AG09309 (cell line): ENCODE measurements at regions not wholly inside any gene's neighbourhood (a gene's known extent, or its start where the extent isn't known, plus 50 kb on each side); places are given as distances from the start of the nearest gene placed in this dataset.

Experiments
- DNase-seq: peaks from one replicate; pipeline ENCODE4 v3.0.0-alpha.2; 2010; ENCODE audit warnings: low read depth
- H3K4me3 ChIP-seq: 2 replicates; pipeline ENCODE4 v1.5.1; 2011; ENCODE audit warnings: mild to moderate bottlenecking, low read depth, low read length, moderate library complexity; ENCODE audit not compliant: control insufficient read depth
- TF ChIP-seq, protein P1 (sequence below): IDR thresholded peaks from 2 replicates; pipeline ENCODE4 v1.5.1; 2011; ENCODE audit warnings: mild to moderate bottlenecking, low read depth, low read length, inconsistent platforms; ENCODE audit not compliant: insufficient read depth, control insufficient read depth; ENCODE audit errors: missing control alignments

DNA sequence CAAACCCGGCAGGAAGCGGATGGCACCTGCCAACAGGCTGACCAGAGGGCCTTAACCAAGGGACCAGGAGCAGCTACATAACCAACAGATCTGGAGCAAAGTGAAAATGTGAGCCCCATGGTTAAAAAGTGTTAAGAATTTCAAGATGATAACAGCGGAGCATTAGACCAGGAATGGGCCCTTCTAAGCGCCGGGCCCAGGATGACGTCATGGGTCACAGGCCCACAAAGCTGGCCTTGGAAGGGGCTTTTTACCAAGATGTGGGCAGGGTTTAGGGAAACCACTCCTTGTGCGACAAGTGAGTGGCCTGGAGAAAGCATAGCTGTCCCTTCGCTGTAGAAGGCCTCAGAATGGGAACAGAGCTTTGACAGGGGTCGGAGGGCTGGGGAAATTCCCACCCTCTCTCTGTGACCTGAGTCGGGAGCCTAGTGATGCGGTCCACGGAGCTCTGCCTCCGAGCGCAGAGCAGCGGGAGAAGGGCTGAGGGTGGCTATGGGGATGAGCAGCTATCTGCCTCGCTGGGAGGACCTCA, 84.4 kb upstream of the RPL38 start:
- TF ChIP-seq, protein P1, sequence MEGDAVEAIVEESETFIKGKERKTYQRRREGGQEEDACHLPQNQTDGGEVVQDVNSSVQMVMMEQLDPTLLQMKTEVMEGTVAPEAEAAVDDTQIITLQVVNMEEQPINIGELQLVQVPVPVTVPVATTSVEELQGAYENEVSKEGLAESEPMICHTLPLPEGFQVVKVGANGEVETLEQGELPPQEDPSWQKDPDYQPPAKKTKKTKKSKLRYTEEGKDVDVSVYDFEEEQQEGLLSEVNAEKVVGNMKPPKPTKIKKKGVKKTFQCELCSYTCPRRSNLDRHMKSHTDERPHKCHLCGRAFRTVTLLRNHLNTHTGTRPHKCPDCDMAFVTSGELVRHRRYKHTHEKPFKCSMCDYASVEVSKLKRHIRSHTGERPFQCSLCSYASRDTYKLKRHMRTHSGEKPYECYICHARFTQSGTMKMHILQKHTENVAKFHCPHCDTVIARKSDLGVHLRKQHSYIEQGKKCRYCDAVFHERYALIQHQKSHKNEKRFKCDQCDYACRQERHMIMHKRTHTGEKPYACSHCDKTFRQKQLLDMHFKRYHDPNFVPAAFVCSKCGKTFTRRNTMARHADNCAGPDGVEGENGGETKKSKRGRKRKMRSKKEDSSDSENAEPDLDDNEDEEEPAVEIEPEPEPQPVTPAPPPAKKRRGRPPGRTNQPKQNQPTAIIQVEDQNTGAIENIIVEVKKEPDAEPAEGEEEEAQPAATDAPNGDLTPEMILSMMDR: no peak
- no peak for DNase-seq
- H3K4me3 ChIP-seq: no peak overlapping the region

DNA sequence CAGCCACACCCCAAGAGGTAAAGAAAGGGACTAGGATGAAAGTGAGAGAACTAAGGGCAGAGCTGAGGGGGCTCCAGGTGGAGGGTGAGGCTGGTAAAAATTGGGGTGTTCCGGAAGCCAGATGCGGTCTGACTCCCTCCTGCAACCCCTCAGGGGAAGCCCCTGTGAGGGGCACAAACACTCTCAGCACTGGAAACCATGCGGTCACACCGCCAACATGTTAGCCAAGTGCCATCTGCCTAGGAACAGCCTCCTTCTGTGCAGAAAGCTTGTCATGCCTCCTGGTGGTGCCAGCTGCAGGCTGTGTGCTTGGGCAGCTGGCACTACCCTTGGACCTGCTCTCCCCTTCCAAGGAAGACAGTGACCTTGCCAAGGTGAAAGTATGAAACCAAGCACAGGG, 83.5 kb upstream of the RPL38 start:
- H3K4me3 ChIP-seq: no peak overlapping the region
- DNase-seq: no peak
- TF ChIP-seq, protein P1: no peak

DNA sequence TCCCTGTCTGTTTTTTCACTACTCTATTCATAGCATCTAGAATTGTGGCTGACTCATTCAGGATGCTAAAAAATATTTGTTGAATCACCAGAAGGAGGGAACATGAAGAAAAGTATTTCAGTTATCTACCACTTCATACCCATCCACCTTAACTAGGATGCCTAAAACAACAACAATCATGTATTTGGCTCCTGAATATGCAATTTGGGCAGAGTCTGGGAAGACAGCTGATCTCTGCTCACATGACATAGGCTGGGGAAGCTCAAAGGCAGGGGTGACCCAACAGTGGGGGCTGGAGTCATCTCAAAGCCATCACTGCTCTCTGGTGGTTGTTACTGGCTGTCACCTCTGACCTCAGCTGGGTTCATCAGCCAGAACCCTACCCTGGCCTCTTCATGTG, 80.1 kb upstream of the RPL38 start:
- TF ChIP-seq, protein P1: no peak
- H3K4me3 ChIP-seq: no peak overlapping the region
- DNase-seq: peak; percentile 7

DNA sequence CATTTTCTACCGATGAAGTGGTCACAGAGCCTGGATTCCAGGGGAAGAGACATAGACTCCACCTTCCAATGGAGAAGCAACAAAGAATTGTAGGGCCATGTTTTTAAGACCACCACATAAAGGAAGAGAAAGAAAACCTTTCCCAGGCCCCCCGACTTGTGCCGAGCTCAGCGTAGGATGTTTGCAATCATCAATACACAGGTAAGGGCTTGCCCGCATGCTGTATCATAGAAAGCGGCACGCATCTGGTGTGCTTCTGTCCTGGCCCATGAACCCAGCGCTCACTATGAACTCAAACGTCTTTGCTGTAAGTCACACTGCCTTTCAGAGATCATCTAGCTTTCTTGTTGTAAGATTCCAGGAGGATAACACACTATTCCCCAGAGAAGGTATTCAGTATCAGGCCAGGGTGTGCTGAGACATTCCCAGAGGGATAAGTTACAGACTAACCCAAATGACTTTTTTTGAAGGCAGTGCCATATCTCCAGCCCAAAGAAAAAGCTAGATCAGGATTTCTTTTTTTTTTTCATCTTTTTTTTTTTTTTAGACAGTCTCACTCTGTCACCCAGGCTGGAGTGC, 79.5 kb upstream of the RPL38 start:
- H3K4me3 ChIP-seq: no peak overlapping the region
- no peak for DNase-seq
- TF ChIP-seq, protein P1: no peak

DNA sequence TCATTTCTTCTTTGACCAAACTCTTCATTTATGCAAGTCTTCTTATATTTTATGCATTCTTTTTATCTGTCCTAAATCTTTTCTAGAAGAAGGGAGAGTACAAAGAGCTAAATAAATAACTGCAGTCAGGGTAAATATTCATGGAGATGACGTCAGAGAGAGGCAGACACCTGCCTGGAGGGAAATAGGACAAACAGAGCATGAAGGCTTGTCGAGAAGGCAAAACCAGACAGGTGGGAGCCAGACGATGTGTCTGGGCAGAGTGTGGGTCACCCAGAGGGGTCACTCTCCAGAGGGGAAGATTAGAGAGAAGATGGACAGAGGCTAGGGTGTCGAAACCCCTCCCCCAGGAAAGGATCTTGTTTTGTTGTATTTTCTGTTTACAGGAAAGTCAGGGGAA, 78.3 kb upstream of the RPL38 start:
- no peak for DNase-seq
- TF ChIP-seq, protein P1: no peak
- no peak overlapping the region for H3K4me3 ChIP-seq

DNA sequence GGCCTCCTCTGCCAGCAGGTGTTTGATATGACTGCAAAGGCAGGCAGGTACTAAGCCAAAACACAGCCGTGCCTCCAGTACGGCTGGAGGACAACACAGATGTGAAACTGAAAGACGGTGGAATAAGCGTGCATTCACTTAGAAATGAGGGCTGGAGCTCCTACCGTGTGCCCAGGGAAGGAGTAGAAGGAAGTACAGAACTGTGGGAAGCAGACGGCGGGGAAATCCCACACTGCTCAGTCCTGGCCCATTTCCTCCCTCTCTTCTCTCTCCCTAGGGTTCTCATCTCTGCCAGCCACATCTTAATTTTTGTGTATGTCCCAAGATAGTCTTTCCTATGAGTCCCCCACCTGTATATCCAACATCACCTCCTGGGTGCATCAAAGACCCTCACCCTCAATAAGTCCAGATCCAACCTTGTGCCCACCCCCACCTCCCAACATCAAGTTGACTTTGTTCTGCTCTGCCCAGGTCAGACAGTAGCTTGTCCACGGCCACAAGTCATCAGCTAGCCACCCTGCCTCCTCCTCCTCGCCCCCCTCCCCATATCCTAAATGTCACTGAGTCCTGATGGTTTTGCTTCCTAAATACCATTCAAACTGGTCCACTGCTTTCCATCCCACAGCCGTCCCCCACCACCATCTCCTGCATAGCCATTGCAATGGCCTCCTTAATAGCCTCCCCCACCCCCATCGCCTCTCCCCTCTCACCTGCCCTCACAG, 77.1 kb upstream of the RPL38 start:
- DNase-seq: no peak
- TF ChIP-seq, protein P1: no peak
- no peak overlapping the region for H3K4me3 ChIP-seq
